ENCODE measurements at regions not wholly inside any gene's neighbourhood (a gene's known extent, or its start where the extent isn't known, plus 50 kb on each side); places are given as distances from the start of the nearest gene placed in this dataset.

DNA sequence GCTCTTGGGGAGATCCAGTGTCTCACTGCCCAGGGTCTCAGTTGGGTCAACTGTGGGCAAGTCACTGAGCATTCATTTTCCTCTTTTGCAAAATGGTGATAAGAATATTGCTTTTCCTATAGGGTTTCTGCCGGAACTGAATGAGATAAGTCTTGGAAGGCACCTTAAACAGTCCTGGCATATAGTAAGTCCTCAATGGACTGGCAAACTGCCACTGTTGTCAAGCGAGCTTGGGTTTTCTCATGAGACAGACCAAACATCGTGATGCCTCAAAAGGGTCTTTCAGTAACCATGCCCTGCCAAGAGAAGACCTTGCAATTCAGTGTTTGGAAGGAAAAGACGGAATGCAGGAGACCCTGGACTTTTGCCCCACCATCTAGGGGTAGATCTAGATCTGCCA lies 251.5 kb downstream of the WDR11 start:
- Histone ChIP-seq H3K27ac (ENCODE audit: low read depth, low read length) (no peak overlapping the region), H3K27me3 (ENCODE audit: control insufficient read depth, insufficient read depth, low read length) (no peaks in the 10 kb centered on the region), H3K4me3 (ENCODE audit: low read depth, low read length) (no peak overlapping the region), H3K9me3 (ENCODE audit: control insufficient read depth, insufficient read depth, low read length) (peaks cover 24% of the 10 kb centered on the region)
- TF ChIP-seq, protein P1, sequence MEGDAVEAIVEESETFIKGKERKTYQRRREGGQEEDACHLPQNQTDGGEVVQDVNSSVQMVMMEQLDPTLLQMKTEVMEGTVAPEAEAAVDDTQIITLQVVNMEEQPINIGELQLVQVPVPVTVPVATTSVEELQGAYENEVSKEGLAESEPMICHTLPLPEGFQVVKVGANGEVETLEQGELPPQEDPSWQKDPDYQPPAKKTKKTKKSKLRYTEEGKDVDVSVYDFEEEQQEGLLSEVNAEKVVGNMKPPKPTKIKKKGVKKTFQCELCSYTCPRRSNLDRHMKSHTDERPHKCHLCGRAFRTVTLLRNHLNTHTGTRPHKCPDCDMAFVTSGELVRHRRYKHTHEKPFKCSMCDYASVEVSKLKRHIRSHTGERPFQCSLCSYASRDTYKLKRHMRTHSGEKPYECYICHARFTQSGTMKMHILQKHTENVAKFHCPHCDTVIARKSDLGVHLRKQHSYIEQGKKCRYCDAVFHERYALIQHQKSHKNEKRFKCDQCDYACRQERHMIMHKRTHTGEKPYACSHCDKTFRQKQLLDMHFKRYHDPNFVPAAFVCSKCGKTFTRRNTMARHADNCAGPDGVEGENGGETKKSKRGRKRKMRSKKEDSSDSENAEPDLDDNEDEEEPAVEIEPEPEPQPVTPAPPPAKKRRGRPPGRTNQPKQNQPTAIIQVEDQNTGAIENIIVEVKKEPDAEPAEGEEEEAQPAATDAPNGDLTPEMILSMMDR (IDR thresholded peaks at IDR 0.05; ENCODE audit: low read depth, low read length), result no peak
- ChIA-PET CTCF (interaction anchor here (0.7 kb wide), 1 partner anchor 1700 kb away, joined by 5 read pairs; no protein-coding TSS in a partner anchor), POLR2A (no interaction called here)
- DNase-seq (ENCODE audit: low read depth, low spot score), result no peak

- POLR2A ChIA-PET, result no interaction called here
Observed at GRCh38 chr10:121104476-121105111, 253.4 kb downstream of the WDR11 start.

DNA sequence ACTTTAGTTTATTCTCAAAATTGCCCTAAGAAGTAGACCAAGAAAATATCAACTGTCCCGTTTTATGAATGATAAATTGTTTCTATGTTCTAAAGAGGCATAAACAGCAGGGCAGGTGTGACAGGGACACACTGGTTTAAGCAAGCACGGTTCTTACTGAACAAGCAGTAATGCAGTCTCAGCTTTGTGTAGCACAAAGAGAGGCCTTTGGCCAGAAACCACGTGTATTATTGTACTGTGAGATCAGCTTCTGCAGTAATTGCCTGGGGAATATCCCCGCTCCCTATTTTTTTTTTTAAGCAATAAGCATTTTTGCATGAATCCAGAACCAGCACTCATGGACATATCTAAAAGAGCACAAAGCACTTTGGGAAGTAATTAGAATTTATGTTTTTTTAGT lies 255.4 kb downstream of the WDR11 start:
- no peak for DNase-seq (ENCODE audit: low read depth, low spot score)
- H3K4me3 ChIP-seq (ENCODE audit: low read depth, low read length), result no peak overlapping the region
- no peaks in the 10 kb centered on the region for H3K27me3 ChIP-seq (ENCODE audit: control insufficient read depth, insufficient read depth, low read length)
- TF ChIP-seq, protein P1 (IDR thresholded peaks at IDR 0.05; ENCODE audit: low read depth, low read length), result no peak
- ChIA-PET CTCF (interaction anchor here (0.7 kb wide), 1 partner anchor 24 kb away, joined by 3 read pairs; no protein-coding TSS in a partner anchor), POLR2A (no interaction called here)
- peaks cover 18% of the 10 kb centered on the region for H3K9me3 ChIP-seq (ENCODE audit: control insufficient read depth, insufficient read depth, low read length)
- H3K27ac ChIP-seq (ENCODE audit: low read depth, low read length), result no peak overlapping the region

More at GRCh38 chr10:121104476-121105111, 253.4 kb downstream of the WDR11 start:
- DNase-seq (ENCODE audit: low read depth, low spot score), result no peak
- H3K27me3 ChIP-seq (ENCODE audit: control insufficient read depth, insufficient read depth, low read length), result no peaks in the 10 kb centered on the region
- H3K27ac ChIP-seq (ENCODE audit: low read depth, low read length), result no peak overlapping the region
- peaks cover 20% of the 10 kb centered on the region for H3K9me3 ChIP-seq (ENCODE audit: control insufficient read depth, insufficient read depth, low read length)
- H3K4me3 ChIP-seq (ENCODE audit: low read depth, low read length), result no peak overlapping the region
- TF ChIP-seq, protein P1 (IDR thresholded peaks at IDR 0.05; ENCODE audit: low read depth, low read length), result no peak
- CTCF ChIA-PET, result no interaction called here

DNA sequence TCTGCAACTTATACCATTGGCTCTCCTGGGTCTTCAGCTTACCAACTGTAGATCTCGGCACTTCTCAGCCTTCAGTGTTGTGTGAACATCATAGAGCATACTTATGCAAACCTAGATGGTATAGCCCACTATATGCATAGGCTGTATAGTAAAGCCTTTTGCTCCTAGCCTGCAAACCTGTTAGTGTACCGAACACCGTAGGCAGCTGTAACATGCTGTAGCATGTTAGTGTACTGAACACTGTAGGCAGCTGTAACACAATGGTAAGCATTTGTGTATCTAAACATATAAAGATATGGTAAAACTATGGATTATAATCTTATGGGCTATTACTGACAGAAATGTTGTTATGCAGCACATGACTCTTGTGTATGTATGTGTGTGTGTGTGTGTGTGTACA lies 256.9 kb downstream of the WDR11 start:
- H3K27me3 ChIP-seq (ENCODE audit: control insufficient read depth, insufficient read depth, low read length), result no peaks in the 10 kb centered on the region
- POLR2A ChIA-PET, result no interaction called here
- CTCF ChIA-PET, result no interaction called here
- no peak overlapping the region for H3K4me3 ChIP-seq (ENCODE audit: low read depth, low read length)
- TF ChIP-seq, protein P1 (IDR thresholded peaks at IDR 0.05; ENCODE audit: low read depth, low read length), result no peak
- H3K9me3 ChIP-seq (ENCODE audit: control insufficient read depth, insufficient read depth, low read length), result peaks cover 20% of the 10 kb centered on the region
- no peak for DNase-seq (ENCODE audit: low read depth, low spot score)
- no peak overlapping the region for H3K27ac ChIP-seq (ENCODE audit: low read depth, low read length)

DNA sequence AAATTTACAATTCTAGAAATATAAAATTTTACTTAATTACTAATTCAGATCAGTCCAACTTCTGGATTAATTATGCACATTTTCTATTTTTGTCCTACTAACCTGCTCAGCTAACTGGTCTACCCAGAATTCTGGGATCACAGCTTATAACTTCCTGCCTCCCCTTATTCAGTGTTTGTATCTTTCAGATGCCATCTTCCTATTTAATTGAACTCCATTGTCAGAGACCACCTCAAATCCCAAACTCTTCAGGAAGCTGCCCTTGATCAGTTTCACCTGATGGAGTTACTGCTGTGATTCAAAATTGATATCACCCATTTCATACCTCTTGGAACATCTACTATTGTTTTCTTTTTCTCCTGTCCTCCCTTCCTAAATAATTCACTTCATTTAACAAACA lies 259.2 kb downstream of the WDR11 start:
- ChIA-PET CTCF (no interaction called here), POLR2A (no interaction called here)
- DNase-seq (ENCODE audit: low read depth, low spot score), result no peak
- Histone ChIP-seq H3K4me3 (ENCODE audit: low read depth, low read length) (no peak overlapping the region), H3K27me3 (ENCODE audit: control insufficient read depth, insufficient read depth, low read length) (no peaks in the 10 kb centered on the region), H3K27ac (ENCODE audit: low read depth, low read length) (no peak overlapping the region), H3K9me3 (ENCODE audit: control insufficient read depth, insufficient read depth, low read length) (peaks cover 14% of the 10 kb centered on the region)
- TF ChIP-seq, protein P1 (IDR thresholded peaks at IDR 0.05; ENCODE audit: low read depth, low read length), result no peak
